GM18873 (cell line): ENCODE measurements at regions not wholly inside any gene's neighbourhood (a gene's known extent, or its start where the extent isn't known, plus 50 kb on each side); places are given as distances from the start of the nearest gene placed in this dataset.

Source experiments
- ATAC-seq: cut with Tn5 transposase; IDR thresholded peaks from one replicate; pipeline ENCODE4 v1.9.1; 2021; ENCODE audit warnings: mild to moderate bottlenecking, moderate library complexity, moderate number of reproducible peaks; ENCODE audit not compliant: unreplicated experiment, low FRiP score

- no peak for ATAC-seq
Measured at GRCh38 chr18:46370898-46371297, 266.7 kb downstream of the HAUS1 start.

DNA sequence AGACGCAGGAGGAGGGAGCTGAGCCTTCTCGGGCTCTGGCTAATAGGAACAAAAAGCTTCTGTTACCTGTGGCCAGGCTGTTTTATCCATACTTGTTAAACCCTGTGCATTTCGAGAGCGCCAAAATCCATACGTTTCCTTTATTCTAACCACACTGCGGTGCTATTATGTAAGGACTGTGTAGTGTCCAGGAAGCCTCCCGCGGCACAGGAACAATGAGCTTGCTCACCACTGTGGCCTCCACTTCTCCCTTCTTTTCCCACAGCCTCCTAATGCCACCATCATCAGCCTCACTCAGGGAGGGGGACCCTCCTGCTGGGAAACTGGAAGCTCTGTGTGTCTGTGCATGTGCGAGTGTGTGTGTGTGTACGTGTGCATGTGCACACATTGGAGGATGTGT is 268.5 kb downstream of the HAUS1 start:
- no peak for ATAC-seq

DNA sequence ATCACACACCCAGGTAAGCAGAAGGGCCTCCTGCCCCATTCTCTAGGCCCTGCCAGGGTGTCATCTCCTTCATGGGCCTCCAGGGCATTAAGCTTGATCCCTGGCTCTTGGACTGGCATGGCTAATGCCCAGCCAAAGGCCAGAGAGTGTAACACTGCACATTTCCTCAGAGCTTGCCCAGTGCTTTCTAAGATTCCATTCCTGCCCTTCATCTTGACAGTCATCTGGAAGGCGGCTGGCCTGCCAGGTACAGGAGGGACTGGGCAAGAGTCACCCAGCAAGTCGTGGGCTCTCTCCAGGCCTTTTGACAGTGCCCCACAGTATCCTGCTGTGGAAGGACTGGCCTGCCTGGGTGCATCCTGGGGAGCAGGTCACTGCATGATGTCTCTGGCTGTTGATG is 268.9 kb downstream of the HAUS1 start:
- ATAC-seq, result no peak

DNA sequence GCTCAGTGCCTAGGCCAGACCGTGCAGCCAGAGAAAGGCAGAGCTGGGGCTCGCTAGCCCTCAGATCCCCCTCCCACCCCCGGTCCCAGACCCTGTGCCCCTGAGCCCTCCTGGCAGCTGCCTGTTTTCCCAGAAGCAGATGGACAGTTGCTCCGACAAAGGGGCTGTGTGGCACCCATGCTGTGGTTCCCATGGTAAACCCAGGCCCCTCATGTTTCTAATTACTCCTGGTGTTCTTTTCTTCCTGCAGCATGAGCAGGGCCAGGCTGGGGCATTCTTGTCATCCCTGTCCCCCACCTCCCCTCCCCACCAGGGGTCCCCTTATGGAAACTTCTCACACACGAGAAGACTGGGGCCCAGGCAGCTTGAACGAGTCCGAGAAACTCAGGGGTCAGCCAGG is 269.6 kb downstream of the HAUS1 start:
- no peak for ATAC-seq

DNA sequence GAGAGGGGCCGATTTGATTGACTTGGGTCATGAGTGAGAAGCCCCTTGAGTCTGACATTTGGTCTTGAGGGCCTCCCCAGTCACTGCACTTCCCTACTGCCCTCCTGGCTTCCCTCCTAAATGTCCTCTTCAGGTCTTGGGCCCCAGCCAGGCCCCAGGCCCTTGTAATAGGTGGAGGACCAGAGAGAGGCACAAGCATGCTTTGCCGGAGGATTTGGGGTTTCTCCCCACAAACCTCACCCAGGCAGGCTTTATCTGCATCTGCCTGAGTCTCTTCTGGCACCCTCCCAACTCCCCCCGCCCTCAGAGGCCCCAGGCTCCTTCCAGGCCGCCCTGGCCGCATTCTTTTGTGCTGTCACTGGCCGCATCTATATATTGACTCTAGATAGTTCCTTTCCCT is 270.7 kb downstream of the HAUS1 start:
- no peak for ATAC-seq

DNA sequence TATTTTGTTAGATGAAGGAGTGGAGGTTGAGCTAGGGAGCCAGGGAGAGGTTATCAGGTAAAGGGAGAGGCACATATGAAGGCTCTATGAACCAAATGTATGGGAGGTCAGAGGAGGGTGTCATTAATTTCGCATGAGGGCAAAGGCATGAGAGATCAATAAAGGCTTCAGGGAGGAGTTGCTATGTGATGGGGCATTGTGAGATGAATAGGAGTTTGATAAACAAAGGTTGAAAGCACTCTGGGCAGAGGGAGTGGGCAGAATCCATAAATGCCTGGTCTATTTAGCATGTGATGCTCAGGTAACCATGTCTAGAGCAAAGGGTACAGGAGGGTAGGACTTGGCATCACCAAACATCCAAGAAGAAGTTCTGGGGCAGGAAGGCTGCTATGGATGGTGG is 273.4 kb downstream of the HAUS1 start:
- ATAC-seq, result no peak

DNA sequence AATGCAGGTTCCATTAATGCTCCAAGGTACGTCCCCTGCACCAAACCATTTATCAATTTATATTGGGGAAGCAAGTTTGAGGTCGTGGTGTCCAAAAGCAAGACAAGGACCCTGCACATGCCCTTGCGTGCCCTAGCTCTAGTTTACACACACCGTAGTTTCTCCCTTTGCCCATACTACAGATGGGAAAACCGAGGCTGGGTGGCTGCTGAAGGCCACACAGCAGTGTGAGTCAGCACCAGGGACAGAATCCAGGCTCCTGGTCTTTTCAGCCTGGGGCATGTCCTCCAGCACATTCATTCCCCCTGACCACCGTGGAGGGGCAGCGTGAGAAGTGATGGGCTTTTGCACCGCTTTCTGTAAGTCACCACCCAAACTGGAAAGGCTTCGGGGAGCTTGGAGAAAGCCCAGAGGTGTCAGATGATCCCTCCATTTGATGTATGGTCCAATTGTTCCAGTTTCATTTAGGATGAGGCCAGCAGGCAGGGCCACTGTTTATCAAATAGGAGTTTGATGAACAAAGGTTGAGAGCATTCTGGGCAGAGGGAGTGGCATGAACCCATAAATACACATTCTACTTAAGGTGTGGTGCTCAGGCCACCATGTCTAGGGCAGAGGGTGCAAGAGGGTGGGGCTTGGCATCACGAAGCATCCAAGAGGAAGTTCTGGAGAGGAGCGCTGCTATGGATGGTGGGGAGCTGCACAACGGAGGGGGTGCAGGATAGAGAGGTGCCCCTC is 274.1 kb downstream of the HAUS1 start:
- ATAC-seq, result no peak

DNA sequence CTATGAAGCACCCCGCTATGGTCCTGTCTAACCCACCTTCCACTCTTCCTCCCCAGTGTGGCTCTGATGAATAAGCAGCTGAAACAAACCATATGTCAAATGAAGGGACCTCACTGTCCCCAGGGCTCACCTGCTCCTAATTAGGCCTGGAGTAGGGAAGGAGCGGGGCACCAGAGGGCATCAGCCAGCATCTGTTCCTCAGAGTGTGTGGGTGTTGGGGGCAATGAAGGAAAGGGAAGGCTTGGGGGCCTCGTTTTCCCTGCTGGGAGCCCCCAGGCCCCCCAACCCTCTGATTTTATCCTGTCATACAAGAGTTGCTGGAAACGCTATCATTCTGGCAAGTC is 274.7 kb downstream of the HAUS1 start:
- no peak for ATAC-seq

DNA sequence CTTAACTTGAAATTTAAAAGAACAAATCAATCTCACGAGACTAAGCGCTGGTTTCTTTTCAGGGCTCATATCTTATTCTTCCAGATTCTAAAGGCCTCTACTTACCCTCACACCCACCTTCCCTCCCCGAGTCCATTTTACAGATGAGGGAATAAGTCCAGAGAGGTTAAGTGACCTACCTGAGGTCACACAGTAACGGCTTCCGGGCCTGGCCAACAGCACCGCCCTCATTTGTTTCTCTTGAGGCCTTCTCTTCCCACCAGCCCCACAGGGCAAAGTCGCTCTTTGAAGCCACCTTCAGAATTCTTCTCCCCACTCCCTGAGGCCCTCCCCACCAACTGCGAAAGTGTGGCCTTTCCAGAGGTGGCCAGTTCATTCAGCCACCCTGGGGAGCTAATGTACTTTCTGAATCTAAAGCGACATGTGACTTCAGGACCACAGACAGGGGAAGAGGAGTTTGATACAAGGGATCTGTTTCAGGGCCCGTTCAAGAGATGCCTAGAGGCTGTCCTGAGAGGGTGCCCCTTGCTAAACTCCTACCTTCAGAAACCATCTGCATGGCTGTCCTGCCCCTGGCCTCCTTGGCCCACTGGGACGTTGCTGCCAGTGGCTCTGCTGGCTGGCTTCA is 275.3 kb downstream of the HAUS1 start:
- ATAC-seq, result no peak

GRCh38 chr18:46385124-46385523 is 271.9 kb downstream of the LOXHD1 start:
- no peak for ATAC-seq

DNA sequence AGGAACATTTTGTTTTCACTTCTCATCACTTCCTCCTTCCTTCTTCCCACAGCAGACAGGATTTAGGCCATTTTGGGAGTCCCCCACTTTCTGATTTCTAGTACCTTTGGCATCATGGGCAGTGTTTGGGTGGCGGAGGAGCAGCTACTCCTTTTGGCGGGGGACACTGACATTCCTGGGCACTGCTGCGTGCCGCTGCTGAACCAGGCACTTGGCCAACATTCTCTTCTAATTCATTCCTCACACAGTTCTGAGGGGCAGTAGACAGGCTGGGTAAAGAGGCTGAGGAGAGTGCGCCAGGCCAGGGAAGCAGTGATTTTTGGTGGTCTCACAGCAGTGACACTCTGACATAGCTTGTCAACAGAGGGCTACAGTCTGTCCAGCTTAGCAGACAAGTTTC is 270.2 kb downstream of the LOXHD1 start:
- ATAC-seq, result no peak

DNA sequence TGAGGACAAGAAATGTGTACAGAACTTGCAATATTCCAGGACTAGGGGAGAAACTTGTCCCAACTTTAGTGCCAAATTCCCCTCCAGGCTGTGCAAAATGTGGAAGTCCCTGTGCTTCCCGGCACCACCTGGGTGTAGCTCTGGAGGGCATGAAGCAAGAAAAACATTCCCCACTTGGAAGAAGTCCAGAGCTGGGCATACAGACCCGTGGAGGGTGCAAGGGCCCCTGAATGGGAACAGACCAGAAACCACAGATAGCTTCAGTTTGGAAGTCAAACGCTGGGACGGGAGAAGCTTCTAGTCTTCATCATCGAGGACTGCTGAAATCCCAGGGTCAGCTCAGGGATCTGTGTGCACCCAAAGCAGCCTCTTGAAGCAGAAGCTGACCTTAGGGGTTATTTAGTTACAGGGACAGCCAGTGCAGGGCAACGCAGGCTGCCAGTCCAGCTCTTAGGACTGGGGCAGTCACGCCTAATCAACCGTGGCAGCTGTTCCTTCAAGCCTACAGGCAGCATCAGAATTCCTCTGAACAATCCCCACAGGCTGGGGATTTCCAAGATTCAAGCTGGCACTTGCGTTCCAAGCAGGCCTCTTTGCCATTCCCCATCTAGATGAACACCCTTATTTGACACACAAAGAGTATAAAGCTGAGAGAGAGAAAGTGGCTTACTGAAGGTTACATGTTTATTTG is 269.4 kb downstream of the LOXHD1 start:
- no peak for ATAC-seq

- ATAC-seq, result no peak
Measured at GRCh38 chr18:46388286-46388685, 268.7 kb downstream of the LOXHD1 start.

DNA sequence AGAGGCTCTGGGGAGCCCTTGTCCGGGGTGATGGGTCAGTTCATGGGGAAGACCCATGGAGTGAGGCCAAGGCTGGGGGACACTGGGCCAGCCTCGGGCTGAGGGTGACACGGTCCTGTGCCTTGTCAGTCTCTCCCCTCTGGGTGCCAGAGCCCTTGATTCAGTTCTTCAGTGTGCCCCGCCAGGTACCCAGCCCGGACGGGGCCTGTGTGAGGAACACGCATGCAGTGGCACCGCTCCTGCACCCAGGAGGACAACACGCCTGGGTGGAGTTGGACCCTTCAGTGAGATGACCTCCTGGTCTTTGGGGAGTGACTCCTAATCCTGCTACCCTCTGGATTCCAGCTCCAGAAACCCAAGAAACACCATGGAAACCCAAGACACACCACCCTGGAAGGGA is 264.4 kb downstream of the LOXHD1 start:
- ATAC-seq, result no peak

DNA sequence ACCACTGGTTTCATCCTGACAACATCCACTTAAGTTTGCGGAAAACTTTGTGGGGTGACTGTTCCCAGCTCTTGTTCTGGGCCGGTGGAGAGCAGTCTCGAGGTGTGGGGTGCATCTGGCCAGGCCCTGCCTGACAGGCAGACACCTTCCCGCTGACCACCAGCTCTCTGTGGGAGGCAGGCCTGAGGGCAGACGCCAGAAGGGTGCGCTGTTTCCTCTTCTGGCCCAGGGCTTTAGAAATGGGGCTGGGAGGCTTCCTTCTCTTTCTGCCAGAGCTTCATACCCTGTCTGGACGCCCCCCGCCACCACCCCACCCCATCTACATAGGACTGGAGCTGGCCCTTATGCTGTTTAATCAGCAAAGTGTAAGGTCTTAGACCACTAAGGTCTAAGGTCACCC is 263.8 kb downstream of the LOXHD1 start:
- ATAC-seq, result no peak

- ATAC-seq, result no peak
Measured at GRCh38 chr18:46393961-46394360, 263.1 kb downstream of the LOXHD1 start.

GRCh38 chr18:46395795-46396194 is 261.2 kb downstream of the LOXHD1 start:
- no peak for ATAC-seq

DNA sequence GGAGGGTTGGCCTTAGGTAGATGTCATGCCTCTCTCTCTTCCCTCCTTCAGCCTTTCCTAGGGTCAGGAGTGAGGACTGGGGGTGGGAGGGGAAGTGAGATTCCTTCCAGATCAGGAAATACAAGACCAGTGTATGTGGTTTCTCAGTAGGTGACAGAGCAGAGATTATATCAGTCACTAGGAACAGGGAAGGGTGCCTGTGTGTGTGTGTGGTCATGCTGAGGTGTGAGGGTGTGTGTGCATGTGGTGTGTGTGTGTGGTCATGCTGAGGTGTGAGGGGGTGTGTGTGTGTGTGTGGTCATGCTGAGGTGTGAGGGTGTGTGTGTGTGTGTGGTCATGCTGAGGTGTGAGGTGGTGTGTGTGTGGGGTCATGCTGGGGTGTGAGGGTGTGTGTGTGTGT is 259.8 kb downstream of the LOXHD1 start:
- no peak for ATAC-seq

DNA sequence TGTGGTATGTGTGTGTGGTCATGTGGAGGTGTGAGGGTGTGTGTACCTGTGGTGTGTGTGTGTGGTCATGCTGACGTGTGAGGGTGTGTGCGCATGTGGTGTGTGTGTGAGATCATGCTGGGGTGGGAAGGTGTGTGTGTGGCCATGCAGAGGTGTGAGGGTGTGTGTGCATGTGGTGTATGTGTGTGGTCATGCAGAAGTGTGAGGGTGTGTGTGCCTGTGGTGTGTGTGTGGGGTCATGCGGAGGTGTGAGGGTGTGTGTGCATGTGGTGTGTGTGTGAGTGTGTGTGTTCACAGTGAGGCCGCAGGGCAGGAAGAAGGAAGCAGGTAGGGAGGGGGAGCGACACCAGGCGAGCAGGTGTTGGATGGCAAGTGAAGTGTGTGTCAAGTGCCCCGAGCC is 259.0 kb downstream of the LOXHD1 start:
- ATAC-seq, result no peak

GRCh38 chr18:46398625-46399024 is 258.4 kb downstream of the LOXHD1 start:
- no peak for ATAC-seq

- ATAC-seq, result no peak
Measured at GRCh38 chr18:46399303-46399702, 257.7 kb downstream of the LOXHD1 start.

DNA sequence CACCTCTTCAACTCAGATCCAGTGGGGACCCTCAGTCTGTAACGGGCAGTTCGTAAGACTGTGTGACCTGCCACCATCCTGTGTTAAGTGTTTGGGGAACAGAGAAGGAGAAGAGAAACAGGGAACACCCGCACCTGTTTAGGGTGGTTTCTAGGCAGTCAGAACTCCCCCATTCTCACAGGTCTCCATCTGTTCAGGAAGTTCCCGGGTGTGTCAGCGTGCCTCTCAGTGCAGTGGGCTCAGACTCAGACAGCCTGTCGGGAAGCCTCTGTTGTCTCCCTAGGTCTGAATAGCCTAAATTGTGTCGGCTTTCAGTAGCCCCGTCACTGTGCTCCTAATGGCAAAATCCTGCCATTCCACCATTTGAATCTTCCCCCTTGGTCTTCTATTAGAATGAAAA is 256.6 kb downstream of the LOXHD1 start:
- ATAC-seq, result no peak
